ENCODE measurements at regions not wholly inside any gene's neighbourhood (a gene's known extent, or its start where the extent isn't known, plus 50 kb on each side); places are given as distances from the start of the nearest gene placed in this dataset.

DNA sequence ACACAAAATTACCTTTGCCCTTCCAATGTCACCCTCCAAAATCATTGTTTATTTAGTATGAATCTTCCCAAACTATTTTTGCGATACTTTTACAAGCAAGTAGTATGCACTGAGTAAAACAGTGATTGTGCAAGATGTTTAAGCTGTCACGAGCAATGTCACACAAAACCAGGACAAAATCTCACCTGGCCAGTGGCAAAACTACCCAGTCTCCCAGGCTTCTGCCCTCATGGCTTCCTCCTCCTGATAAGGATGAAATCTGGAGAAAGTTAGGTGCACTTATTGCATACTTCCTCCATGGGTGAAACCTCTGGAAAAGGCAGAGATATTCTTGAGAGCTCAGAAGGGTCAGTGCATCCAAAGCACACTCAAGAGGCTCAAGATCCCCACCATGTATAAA is 500.8 kb downstream of the IRS2 start:
- no peaks in the 10 kb centered on the region for H3K4me1 Mint-ChIP-seq
- DNase-seq (ENCODE audit: low spot score) (no peak), ATAC-seq (no peak)
- H3K36me3 Mint-ChIP-seq, result no peaks in the 10 kb centered on the region
- H3K9me3 Mint-ChIP-seq, result peaks cover 3% of the 10 kb centered on the region
- POLR2A ChIA-PET, result no interaction called here
- CTCF ChIA-PET, result no interaction called here
- no peak overlapping the region for H3K4me3 Mint-ChIP-seq
- TF ChIP-seq IRF1 (CRISPR knock-in tag; IDR thresholded peaks at IDR 0.05), result no peak
- TF ChIP-seq FOXK1 (CRISPR knock-in tag; IDR thresholded peaks at IDR 0.05), result no peak
- no peak for TF ChIP-seq JAZF1 (CRISPR knock-in tag; IDR thresholded peaks at IDR 0.05)
- TF ChIP-seq, protein P1, sequence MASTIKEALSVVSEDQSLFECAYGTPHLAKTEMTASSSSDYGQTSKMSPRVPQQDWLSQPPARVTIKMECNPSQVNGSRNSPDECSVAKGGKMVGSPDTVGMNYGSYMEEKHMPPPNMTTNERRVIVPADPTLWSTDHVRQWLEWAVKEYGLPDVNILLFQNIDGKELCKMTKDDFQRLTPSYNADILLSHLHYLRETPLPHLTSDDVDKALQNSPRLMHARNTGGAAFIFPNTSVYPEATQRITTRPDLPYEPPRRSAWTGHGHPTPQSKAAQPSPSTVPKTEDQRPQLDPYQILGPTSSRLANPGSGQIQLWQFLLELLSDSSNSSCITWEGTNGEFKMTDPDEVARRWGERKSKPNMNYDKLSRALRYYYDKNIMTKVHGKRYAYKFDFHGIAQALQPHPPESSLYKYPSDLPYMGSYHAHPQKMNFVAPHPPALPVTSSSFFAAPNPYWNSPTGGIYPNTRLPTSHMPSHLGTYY (CRISPR knock-in tag; IDR thresholded peaks at IDR 0.05), result no peak
- TF ChIP-seq ZNF423 (CRISPR knock-in tag; IDR thresholded peaks at IDR 0.05), result no peak
- TF ChIP-seq, protein P2, sequence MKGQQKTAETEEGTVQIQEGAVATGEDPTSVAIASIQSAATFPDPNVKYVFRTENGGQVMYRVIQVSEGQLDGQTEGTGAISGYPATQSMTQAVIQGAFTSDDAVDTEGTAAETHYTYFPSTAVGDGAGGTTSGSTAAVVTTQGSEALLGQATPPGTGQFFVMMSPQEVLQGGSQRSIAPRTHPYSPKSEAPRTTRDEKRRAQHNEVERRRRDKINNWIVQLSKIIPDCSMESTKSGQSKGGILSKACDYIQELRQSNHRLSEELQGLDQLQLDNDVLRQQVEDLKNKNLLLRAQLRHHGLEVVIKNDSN (CRISPR knock-in tag; IDR thresholded peaks at IDR 0.05), result no peak
- no peak for TF ChIP-seq FOXP1 (CRISPR knock-in tag; IDR thresholded peaks at IDR 0.05; ENCODE audit: borderline replicate concordance)
- TF ChIP-seq, protein P3, sequence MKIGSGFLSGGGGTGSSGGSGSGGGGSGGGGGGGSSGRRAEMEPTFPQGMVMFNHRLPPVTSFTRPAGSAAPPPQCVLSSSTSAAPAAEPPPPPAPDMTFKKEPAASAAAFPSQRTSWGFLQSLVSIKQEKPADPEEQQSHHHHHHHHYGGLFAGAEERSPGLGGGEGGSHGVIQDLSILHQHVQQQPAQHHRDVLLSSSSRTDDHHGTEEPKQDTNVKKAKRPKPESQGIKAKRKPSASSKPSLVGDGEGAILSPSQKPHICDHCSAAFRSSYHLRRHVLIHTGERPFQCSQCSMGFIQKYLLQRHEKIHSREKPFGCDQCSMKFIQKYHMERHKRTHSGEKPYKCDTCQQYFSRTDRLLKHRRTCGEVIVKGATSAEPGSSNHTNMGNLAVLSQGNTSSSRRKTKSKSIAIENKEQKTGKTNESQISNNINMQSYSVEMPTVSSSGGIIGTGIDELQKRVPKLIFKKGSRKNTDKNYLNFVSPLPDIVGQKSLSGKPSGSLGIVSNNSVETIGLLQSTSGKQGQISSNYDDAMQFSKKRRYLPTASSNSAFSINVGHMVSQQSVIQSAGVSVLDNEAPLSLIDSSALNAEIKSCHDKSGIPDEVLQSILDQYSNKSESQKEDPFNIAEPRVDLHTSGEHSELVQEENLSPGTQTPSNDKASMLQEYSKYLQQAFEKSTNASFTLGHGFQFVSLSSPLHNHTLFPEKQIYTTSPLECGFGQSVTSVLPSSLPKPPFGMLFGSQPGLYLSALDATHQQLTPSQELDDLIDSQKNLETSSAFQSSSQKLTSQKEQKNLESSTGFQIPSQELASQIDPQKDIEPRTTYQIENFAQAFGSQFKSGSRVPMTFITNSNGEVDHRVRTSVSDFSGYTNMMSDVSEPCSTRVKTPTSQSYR (CRISPR knock-in tag; IDR thresholded peaks at IDR 0.05), result no peak
- TF ChIP-seq ZNF317 (CRISPR knock-in tag; IDR thresholded peaks at IDR 0.05; ENCODE audit: borderline replicate concordance, low read depth), result no peak
- TF ChIP-seq E2F1 (CRISPR knock-in tag; IDR thresholded peaks at IDR 0.05), result no peak
- TF ChIP-seq NFE2L1 (CRISPR knock-in tag; IDR thresholded peaks at IDR 0.05), result no peak
- no peak for TF ChIP-seq STAT6 (CRISPR knock-in tag; conservative IDR thresholded peaks at IDR 0.05; ENCODE audit: low read depth)
- TF ChIP-seq HMGXB4 (CRISPR knock-in tag; IDR thresholded peaks at IDR 0.05), result no peak
- TF ChIP-seq MXD4 (CRISPR knock-in tag; IDR thresholded peaks at IDR 0.05; ENCODE audit: borderline replicate concordance), result no peak
- no peak for TF ChIP-seq IRF2 (CRISPR knock-in tag; IDR thresholded peaks at IDR 0.05; ENCODE audit: borderline replicate concordance, low read depth)
- no peak for TF ChIP-seq NR1H2 (CRISPR knock-in tag; IDR thresholded peaks at IDR 0.05)
- TF ChIP-seq ZNF671 (CRISPR knock-in tag; IDR thresholded peaks at IDR 0.05), result no peak
- TF ChIP-seq CREB1 (CRISPR knock-in tag; IDR thresholded peaks at IDR 0.05), result no peak
- no peak for TF ChIP-seq ZNF138 (CRISPR knock-in tag; conservative IDR thresholded peaks at IDR 0.05)
- no peak for TF ChIP-seq NFYB (CRISPR knock-in tag; conservative IDR thresholded peaks at IDR 0.05; ENCODE audit: low read depth)
- H3K27ac Mint-ChIP-seq, result no peak overlapping the region
- H3K27me3 Mint-ChIP-seq (ENCODE audit: low read depth), result no peaks in the 10 kb centered on the region
